ENCODE measurements at regions not wholly inside any gene's neighbourhood (a gene's known extent, or its start where the extent isn't known, plus 50 kb on each side); places are given as distances from the start of the nearest gene placed in this dataset.
"Not testable (repeated sequence)": the region's sequence is repeated elsewhere in the genome, so short reads cannot be mapped to it uniquely, and the experiment has no call there.

DNA sequence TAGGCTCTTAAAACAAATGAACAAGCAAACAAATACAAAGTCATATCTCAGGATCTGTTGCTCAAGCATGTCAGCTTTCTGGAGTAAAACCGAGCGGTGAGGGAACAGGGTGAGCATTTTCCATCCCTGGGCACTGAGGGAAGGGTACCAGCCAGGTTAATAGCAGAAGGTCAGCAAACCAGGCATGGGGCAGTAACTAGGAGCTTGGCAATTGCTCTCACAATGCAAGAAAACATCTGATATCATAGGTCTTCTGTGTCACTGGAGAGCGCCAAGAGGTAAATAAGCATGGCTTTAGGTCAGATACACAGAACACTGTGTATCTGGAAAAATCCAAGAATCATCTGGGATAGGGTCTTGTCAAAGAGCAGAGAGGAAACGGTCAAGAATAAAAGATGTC is 521.7 kb upstream of the AUTS2 start:
- no peak for DNase-seq

DNA sequence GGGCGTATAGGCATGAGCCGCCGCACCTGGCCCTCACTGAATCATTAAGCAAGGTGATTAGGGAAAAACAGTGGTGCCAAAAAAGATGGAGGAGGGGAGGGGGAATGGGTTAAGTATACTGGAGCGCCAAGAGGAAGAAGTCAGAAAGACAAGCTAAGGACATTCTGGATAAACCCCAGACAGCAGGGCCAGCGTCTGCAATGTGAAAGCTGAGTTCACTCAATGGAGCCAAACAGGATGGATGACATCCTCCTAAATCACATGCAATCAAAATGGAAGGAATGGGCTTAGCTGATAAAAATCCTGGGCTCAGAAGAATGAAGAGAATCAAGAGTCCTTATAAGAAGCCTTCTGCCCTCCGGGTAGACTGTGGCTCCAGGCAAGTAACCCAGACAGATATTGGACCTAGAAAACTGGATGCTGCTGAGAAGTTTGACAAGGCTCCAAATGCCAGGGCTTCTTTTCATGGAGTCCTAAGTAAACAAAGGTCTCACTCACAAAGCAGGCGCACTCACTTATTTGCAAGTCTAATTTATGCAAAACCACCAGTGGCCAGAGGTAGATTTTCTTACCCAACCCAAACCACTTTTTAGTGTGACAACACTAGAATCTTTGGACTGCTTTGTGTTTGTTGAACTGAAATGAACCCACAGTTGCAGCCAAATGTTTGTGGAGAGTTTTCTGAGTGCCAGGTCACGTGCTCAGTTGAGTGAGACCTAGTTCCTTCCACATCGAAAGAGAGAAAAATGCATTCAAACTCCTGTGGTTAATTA is 519.1 kb upstream of the AUTS2 start:
- no peak for DNase-seq

DNA sequence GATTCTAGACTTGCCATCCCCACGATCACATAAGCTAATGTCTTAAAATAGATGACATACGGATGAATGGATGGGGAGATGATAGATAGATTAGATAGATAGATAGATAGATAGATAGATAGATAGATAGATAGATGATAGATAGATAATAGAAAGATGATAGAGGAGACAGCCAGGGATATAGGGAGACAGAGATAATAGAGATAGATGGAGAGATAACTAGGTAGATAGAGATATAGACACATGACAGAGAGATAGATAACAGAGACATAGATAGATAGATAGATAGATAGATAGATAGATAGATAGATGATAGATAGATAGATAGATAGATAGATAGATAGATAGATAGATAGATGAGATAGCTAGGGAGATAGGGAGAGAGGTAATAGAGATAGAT is 511.0 kb upstream of the AUTS2 start:
- not testable (repeated sequence) for DNase-seq

DNA sequence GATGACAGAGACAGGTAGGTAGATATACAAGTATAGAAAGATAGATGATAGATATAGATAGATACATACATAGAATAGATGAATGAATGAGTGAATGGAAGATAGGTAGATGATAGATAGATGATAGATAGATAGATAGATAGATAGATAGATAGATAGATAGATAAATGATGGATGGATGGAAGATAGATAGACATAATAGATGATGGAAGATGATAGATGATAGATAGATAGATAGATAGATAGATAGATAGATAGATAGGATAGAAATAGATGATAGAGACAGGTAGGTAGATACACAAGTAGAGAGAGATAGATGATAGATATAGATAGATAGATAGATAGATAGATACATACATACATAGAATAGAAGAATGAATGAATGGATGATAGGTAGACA is 510.1 kb upstream of the AUTS2 start:
- DNase-seq = no peak

DNA sequence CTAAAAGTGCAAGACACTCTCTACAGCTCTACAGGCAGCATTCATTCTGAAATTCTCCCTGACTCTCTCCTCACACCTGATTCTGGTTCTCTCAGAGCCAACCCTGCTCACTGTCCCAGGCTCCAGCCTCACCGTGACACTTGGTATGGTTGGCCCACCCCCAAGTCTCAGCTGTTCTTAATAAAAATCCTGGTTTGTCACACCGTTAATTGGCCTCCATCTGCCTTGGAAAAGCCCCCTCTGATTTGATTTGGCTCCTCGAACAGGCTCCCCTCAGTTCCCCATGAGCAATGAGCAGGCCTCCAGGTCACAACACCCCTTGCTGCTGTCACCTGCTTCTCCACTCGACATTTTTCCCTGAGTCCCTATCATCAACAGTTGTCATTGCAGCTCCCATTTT is 507.3 kb upstream of the AUTS2 start:
- no peak for DNase-seq

DNA sequence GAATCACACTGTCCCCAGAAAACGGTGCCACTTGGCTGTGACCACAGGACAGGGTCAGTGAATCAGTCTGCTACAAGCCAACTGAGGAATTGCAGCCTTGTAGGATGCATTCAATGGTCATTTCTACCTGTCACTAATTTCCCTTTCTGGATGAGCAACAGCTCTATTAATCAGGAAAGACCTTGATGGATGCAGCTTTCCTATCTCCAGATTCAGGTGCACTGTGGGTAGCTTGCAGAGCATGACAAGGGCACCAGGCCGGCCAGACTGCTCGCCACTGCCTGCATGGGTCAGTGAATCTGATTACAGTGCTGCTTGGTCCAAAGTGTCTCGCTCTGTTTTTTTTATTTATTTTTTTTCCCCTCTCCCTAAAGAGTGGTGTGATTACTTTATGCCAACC is 506.8 kb upstream of the AUTS2 start:
- no peak for DNase-seq

DNA sequence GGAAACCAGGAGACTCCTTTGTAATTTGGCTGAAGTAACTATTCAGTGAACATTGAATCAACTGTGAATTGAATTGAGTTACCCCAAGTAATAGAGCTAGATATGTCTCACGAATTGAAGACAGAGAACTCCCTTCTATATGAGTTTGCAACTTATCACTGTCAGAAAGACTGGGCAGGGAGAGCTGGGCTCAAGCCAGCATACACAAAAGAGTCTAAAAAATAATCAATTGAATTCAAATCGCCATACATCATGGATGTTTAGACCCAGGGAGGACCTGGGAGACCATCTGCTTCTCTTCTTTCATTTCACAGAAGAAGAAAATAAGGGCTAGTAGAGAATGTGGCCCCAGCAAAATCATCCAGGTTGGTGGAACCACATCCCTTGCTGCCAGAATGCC is 503.1 kb upstream of the AUTS2 start:
- no peak for DNase-seq

DNA sequence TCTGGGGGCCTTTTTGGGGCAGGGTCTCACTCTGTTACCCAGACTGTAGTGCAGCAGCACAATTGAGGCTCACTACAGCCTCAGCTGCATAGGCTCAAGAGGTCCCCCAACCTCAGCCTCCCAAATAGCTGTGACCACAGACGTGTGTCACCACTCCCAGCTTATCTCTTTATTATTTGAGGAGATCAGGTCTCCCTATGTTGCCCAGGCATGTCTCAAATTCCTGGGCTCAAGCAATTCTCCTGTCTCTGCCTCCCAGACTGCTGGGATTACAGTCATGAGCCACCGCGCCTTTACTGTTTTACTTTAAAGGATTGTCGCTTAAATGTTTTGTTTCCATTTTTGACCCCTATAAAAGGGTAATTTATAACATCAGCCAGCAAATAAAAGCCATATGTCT is 502.6 kb upstream of the AUTS2 start:
- no peak for DNase-seq

DNA sequence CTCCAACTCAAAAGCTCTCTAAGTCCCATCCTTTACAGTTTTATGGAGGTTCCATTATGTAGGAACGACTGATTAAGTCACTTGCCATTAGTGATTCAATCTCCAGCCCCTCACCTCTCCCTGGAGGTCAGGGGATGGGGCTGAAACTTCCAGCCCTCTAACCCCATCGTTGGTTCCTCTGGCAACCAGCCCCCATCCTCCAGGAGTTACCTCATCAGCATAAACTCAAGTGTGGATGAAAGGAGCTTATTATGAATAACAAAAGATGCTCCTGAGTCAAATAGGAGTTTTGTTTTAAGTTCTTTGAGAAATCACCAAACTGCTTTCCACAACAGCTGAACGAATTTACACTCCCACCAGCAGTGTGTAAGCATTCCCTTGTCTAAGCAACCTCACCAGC is 494.3 kb upstream of the AUTS2 start:
- DNase-seq = no peak

DNA sequence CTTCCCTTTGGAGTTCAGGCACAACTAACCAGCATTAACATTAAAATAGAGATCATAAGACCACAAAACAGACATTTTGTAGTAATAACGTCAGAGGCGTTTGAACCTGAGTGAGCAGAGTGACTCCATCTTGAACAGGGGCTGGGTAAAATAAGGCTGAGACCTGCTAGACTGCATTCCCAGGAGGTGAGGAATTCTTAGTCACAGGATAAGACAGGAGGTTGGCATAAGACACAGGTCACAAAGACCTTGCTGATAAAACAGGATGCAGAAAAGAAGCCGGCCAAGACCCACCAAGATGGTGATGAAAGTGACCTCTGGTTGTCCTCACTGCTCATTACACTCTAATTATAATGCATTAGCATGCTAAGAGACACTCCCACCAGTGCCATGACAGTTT is 493.2 kb upstream of the AUTS2 start:
- no peak for DNase-seq

DNA sequence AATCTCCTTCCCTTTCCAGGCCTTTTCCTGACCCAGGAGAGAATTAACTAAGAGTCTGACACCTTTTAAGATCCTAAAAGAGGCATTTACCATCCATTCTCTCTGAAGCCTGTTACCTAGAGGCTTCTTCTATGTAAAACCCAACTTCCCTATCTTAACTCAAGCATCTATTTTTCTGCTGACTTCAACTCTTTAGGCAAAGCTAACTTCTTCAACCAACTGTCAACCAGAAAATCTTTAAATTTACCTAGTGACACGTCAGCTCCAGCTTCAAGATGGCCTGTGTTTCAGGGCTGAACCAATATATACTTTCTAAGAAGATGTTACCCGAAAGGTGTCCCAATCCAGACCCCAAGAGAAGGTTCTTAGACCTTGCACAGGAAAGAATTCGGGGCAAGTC is 492.3 kb upstream of the AUTS2 start:
- DNase-seq = no peak

DNA sequence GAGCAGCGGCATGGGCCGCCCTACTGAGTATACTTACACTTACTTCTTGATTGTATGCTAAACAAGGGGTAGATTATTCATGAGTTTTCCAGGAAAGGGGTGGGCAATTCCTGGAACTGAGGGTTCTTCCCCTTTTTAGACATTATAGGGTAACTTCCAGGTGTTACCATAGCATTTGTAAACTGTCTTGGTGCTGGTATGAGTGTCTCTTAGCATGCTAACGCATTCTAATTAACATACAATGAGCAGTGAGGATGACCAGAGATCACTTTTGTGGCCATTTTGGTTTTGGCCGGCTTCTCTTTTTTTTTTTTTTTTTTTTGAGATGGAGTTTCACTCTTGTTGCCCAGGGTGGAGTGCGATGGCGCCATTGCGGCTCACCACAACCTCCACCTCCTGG is 491.8 kb upstream of the AUTS2 start:
- not testable (repeated sequence) for DNase-seq

DNA sequence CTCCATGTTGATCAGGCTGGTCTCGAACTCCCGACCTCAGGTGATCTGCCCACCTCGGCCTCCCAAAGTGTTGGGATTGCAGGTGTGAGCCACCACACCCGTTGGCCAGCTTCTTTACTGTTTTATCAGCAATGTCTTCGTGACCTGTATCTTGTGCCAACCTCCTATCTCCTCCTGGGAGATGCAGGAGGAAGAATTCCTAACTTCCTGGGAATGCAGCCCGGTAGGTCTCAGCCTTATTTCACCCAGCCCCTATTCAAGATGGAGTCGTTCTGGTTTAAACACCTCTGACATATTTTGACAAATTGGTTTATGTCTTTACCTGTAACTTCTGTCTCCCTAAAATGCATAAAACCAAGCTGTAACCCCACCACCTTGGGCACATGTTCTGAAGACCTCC is 491.3 kb upstream of the AUTS2 start:
- DNase-seq = not testable (repeated sequence)

DNA sequence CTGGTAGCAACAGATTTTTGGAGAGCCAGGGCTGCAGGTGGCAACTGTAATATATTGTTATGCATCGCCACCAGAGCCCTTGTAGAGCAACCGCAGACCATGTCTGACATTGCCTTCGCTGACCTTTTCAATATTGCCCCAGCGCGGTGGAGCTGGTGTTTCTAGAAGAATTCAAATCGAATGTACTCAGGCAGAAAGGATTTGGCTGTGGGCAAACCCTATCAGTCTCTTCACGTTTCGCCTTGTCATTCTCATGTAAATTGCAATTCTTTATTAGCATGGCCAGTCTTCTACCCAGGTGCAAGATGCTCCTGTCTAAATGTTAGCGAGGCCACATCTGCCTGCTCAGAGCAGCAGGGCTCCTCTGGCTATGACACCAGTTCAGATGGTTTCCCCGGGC is 490.2 kb upstream of the AUTS2 start:
- DNase-seq = no peak

DNA sequence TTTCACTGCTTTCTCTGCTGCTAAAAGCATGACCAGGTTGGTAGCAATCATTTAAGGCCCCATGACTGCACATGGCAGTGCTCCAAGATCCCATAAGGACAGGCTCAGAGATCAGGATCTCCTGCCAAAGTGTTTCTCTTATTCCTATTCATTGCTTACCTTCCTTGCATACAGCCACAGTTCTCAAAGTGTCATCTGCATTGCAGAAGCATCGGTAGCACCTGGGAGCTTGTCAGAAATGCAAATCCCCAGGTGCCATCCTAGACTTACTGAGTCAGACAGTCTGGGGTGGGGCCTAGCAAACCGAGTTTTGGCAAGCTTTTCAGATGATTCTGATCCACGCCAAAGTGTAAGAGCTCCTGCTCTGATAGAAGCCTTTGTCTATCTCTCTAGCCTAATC is 489.0 kb upstream of the AUTS2 start:
- DNase-seq = no peak

DNA sequence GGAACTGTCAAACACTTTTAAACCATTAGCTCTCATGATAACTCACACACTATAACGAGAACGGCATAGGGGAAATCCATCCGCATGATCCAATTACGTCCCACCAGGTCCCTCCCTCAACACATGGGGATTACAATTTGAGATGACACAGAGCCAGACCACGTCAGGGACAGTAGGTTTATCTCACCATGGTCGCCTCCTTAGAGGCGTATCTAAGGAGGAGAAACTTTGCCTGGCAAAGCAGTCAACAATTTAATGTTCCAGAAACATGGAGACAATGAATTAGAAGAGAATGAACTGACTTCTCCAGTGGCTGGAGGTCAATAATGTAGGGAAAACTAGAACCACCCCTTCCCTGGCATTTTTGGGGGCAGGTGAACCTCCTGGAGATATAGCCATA is 488.4 kb upstream of the AUTS2 start:
- DNase-seq = no peak

DNA sequence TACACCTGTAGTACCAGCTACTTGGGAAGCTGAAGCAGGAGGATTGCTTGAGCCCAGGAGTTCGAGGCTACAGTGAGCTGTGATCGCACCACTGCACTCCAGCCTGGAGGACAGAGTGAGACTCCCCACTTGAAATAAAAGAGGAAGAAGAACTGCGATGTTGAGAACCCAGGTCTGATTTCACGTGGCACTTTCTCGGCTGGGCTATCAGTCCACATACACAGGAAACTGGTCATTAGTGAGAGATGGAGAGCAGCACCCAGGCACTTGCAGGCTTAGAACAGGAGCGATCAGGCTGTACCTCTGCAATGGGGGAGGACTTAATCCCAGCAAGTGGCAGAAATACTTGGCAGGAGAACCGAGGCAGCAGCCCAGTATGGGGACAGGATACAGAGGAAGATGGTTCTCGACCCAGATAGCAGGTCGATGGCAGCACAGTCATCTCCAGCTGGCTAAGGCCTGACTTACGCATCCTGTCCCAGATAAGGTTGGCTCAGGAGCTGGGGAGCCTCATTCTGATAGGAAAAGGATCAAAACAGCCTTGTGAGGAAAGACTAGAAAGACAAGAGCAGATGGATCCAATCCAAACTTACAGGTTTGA is 487.7 kb upstream of the AUTS2 start:
- no peak for DNase-seq

DNA sequence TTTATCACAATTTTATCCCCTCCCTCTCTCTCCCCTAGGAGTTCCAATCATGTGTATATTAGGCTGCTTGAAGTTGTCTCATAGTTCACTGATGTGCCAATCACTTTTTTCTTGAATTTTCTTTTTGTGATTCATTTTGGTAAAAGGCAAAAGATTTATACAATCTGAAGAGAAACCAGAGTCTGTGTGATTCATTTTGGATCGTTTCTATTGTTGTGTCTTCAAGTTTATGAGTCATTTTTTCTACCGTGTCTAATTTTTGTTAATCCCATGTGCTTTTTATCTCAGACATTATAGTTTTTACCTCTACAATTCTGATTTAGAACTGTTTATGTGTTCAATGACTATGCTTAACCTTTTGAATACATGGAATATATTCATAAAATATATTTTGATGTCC is 483.9 kb upstream of the AUTS2 start:
- no peak for DNase-seq

DNA sequence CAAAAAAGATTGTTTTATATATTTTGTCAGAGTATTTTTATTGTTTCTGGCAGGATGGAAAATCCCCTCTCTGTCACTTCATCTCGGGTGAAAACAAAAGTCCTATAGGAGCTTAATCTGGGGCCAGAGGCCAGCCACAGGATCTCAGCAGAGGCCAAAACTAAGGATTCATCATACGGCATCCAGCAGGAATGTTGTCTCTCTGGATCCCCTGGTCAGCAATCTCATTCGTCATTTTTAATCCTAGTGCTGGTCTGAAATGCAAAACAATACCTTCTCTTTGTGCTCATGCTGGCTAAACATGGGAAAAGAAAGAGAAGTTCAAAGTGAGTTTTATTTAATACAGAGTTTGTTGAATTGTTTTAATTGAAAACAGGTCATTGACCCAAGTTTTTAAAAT is 482.5 kb upstream of the AUTS2 start:
- no peak for DNase-seq

DNA sequence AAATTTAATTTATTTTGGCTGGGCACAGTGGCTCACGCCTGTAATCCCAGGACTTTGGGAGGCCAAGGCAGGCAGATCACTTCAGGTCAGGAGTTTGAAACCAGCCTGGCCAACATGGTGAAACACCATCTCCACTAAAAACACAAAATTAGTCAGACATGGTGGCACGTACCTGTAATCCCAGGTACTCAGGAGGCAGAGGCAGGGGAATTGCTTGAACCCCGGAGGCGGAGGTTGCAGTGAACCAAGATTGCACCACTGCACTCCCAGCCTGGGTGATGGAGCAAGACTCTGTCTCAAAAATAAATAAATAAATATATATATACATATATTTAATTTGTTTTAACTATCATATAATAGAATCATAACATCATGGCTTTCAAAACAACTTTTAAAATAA is 482.1 kb upstream of the AUTS2 start:
- DNase-seq = not testable (repeated sequence)

DNA sequence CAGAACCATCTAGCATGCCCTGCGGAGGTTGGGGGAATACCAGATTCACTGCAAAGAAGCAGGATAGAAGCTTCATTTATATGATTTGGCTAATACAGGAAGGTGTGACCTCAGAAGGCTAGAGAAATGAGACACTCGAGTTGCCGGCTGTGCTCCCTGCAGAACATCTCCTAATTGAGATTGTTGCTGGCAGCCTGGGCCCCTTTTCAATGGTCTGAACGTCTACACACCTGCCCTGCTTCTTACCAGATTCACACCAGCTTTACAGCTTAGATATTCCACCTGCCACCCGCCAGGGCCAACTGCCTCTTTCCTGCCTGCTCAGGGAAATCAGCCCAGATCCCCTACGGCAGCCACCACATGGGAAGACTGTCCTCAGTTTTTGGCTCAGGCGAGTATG is 475.3 kb upstream of the AUTS2 start:
- DNase-seq = no peak

DNA sequence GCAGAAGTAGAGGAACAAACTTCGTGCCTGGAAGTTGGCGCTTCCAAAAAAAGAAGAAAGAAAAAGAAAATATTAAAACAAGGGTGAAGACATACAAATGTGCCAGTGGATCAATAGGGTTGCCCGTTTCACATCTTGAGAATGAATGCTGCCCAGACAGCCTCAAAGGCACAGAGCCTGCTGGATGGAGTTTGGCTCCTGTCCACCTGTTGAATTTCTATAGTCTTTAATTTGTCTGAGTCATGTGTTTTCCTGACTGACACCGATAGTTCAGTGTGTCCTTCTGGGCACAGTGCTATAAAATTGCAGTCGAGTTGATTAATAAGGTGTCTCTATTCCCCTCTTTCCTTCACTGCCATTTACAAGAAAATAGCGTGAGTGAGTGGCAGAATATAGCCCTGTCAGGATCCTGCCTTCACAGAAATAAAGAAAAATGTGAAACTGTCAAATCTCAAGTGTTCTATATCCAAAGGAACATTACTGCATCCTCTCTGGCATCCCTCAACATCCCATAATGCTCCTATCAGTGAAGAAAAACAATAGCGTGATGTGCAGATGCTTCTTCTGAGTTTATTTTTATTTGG is 471.3 kb upstream of the AUTS2 start:
- DNase-seq = no peak

DNA sequence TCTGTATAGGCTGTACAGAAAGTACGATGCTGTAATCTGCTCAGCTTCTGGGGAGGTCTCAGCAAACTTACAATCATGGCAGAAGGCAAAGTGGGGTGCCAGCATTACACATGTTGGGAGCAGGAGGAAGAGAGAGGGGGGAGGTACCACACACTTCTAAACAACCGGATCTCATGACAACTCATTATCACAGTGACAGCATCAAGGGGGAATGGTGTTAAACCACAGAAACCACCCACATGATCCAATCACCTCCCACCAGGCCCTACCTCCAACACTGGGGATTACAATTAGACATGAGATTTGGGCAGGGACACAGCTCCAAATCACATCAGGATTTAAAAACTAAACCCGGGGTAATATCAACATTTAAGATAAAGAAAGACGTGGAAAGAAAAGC is 468.8 kb upstream of the AUTS2 start:
- DNase-seq = no peak

DNA sequence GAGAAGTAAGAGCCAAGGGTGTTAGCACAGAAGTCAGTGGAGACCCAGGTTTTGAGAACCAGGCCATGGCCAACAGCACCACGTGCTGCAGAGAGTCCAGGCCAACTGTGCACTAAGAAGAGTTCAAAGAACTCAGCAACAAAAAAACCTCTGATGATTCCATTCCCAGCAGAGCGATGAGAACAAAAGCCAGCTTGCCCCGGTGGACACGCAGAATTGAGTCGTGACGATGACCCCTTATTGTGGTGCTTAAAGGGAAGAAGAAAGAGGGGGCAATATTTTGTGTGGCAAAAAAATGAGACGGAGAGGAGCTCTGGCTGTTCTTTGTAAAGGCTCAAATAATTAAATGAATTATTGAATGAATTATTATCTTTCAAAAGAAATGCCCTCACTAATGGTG is 468.3 kb upstream of the AUTS2 start:
- DNase-seq = no peak

DNA sequence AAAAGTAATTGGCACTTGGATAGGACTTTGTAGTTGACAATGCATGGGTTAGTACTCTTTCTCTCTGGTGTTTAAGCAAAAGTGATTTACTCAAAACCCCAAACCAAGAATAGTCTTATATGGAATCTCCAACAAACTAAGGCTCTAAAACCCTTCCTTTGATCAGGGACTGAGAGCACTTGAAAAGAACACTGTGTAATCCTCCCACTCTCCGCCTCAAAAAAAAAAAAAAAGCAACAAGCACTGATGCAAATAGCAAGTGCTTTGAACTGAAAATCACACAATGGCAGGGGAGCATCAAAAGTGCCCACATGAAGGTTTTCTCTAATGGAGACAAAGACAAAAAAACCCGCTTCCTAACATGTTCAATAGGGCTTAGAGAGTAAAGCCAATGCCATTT is 467.9 kb upstream of the AUTS2 start:
- DNase-seq = no peak
